Neural progenitor cell (in vitro differentiated cells): ENCODE measurements at regions not wholly inside any gene's neighbourhood (a gene's known extent, or its start where the extent isn't known, plus 50 kb on each side); places are given as distances from the start of the nearest gene placed in this dataset.
"Not testable (repeated sequence)": the region's sequence is repeated elsewhere in the genome, so short reads cannot be mapped to it uniquely, and the experiment has no call there.

Source experiments
- DNase-seq: peaks from one replicate; pipeline ENCODE4 v3.0.0-alpha.2; 2016; ENCODE audit warnings: low spot score
- H2AFZ ChIP-seq: fragments of 200-600 bp; sonication (generic); replicated peaks from 2 replicates; pipeline ENCODE4 v1.6.1; 2016; ENCODE audit warnings: antibody characterized with exemption
- H3F3A ChIP-seq: fragments of 200-600 bp; sonication (generic); 2 replicates; pipeline ENCODE4 v1.6.1; 2016; ENCODE audit warnings: antibody characterized with exemption, low read depth
- H3K27ac ChIP-seq: fragments of 200-600 bp; sonication (generic); 2 replicates; pipeline ENCODE4 v1.5.1; 2016; ENCODE audit warnings: mild to moderate bottlenecking
- H3K27me3 ChIP-seq: fragments of 200-600 bp; sonication (generic); 2 replicates; pipeline ENCODE4 v1.6.1; 2016; ENCODE audit warnings: mild to moderate bottlenecking, moderate library complexity
- H3K36me3 ChIP-seq: fragments of 200-600 bp; sonication (generic); 2 replicates; pipeline ENCODE4 v1.5.1; 2016
- H3K4me1 ChIP-seq: fragments of 200-600 bp; sonication (generic); 2 replicates; pipeline ENCODE4 v1.6.1; 2016; ENCODE audit warnings: mixed run types
- H3K4me2 ChIP-seq: fragments of 200-600 bp; sonication (generic); 2 replicates; pipeline ENCODE4 v1.6.1; 2016
- H3K4me3 ChIP-seq: fragments of 200-600 bp; sonication (generic); 2 replicates; pipeline ENCODE4 v1.5.1; 2016
- H3K79me2 ChIP-seq: fragments of 200-600 bp; sonication (generic); 2 replicates; pipeline ENCODE4 v1.6.1; 2016; ENCODE audit warnings: low read depth
- H3K9ac ChIP-seq: fragments of 200-600 bp; sonication (generic); 2 replicates; pipeline ENCODE4 v1.6.1; 2016
- H3K9me3 ChIP-seq: fragments of 200-600 bp; sonication (generic); 2 replicates; pipeline ENCODE4 v1.5.1; 2016; ENCODE audit warnings: low read depth
- H4K20me1 ChIP-seq: fragments of 200-600 bp; sonication (generic); 2 replicates; pipeline ENCODE4 v1.6.1; 2016; ENCODE audit warnings: low read depth
- H3K27ac Mint-ChIP-seq: 3 replicates; pipeline ENCODE4 v1.8.0; 2021; ENCODE audit warnings: mixed read lengths
- H3K27me3 Mint-ChIP-seq: 2 replicates; pipeline ENCODE4 v1.8.0; 2022; ENCODE audit warnings: low read depth, mild to moderate bottlenecking, inconsistent platforms, moderate library complexity, mixed read lengths; ENCODE audit not compliant: insufficient read depth
- H3K36me3 Mint-ChIP-seq: 3 replicates; pipeline ENCODE4 v1.8.0; 2021; ENCODE audit warnings: mixed read lengths
- H3K4me1 Mint-ChIP-seq: 3 replicates; pipeline ENCODE4 v1.8.0; 2021; ENCODE audit warnings: mixed read lengths
- H3K4me3 Mint-ChIP-seq: 3 replicates; pipeline ENCODE4 v1.8.0; 2021; ENCODE audit warnings: mild to moderate bottlenecking, moderate library complexity, mixed read lengths
- H3K9me3 Mint-ChIP-seq: 3 replicates; pipeline ENCODE4 v1.8.0; 2020; ENCODE audit warnings: mixed read lengths
- CTCF ChIP-seq: fragments of 200-600 bp; sonication (generic); IDR thresholded peaks from 2 replicates; pipeline ENCODE4 v1.5.1; 2017; ENCODE audit warnings: antibody characterized with exemption, mild to moderate bottlenecking
- EZH2 ChIP-seq: fragments of 200-600 bp; sonication (generic); IDR thresholded peaks from 2 replicates; pipeline ENCODE4 v1.6.1; 2017; ENCODE audit warnings: antibody characterized with exemption, mild to moderate bottlenecking, moderate library complexity
- EZH2phosphoT487 ChIP-seq: fragments of 200-600 bp; sonication (generic); IDR thresholded peaks from 2 replicates; pipeline ENCODE4 v1.6.1; 2017; ENCODE audit warnings: antibody characterized with exemption

DNA sequence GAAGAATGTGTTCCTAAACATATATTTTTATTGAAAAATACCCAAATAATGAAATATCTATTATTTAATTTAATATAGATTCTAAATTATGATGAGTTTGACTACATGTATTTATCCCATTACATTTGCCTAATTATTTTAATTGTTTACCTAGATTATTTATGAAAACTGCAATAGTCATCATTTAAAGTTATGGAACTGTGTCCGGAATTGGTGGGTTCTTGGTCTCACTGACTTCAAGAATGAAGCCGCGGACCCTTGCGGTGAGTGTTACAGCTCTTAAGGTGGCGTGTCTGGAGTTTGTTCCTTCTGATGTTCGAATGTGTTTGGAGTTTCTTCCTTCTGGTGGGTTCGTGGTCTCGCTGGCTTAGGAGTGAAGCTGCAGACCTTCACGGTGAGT is 96.5 kb downstream of the CHCHD4 start:
- H3K4me3 ChIP-seq, DNase-seq, H3K27ac Mint-ChIP-seq, H3K36me3 Mint-ChIP-seq, H3K9me3 ChIP-seq, H3K79me2 ChIP-seq, H3K27me3 Mint-ChIP-seq, H3K4me1 ChIP-seq, H3K27ac ChIP-seq, H3F3A ChIP-seq, H2AFZ ChIP-seq, H3K27me3 ChIP-seq, H3K4me3 Mint-ChIP-seq, H4K20me1 ChIP-seq, H3K4me1 Mint-ChIP-seq, H3K9ac ChIP-seq, H3K4me2 ChIP-seq, H3K36me3 ChIP-seq: not testable (repeated sequence)
- H3K9me3 Mint-ChIP-seq, result peaks cover 18% of the 10 kb centered on the region

GRCh38 chr3:14019459-14019858 is 105.2 kb downstream of the CHCHD4 start:
- no peak overlapping the region for H3K27ac ChIP-seq
- H3K9me3 Mint-ChIP-seq, result peaks cover 17% of the 10 kb centered on the region
- no peak overlapping the region for H2AFZ ChIP-seq
- TF ChIP-seq CTCF (no peak), EZH2 (no peak), EZH2phosphoT487 (no peak)
- H3K4me3 Mint-ChIP-seq, result no peak overlapping the region
- H3K36me3 Mint-ChIP-seq, result no peaks in the 10 kb centered on the region
- no peaks in the 10 kb centered on the region for H3K27me3 ChIP-seq
- H3K27me3 Mint-ChIP-seq, result no peaks in the 10 kb centered on the region
- H3K4me1 ChIP-seq, result no peaks in the 10 kb centered on the region
- no peaks in the 10 kb centered on the region for H3K79me2 ChIP-seq
- no peak overlapping the region for H3K4me2 ChIP-seq
- DNase-seq, result no peak
- H3K27ac Mint-ChIP-seq, result no peak overlapping the region
- no peaks in the 10 kb centered on the region for H3K36me3 ChIP-seq
- no peak overlapping the region for H3K9ac ChIP-seq
- no peaks in the 10 kb centered on the region for H3F3A ChIP-seq
- no peaks in the 10 kb centered on the region for H3K4me1 Mint-ChIP-seq
- peaks cover 8% of the 10 kb centered on the region for H3K9me3 ChIP-seq
- H4K20me1 ChIP-seq, result no peaks in the 10 kb centered on the region
- no peak overlapping the region for H3K4me3 ChIP-seq

GRCh38 chr3:14016900-14017475 is 107.7 kb downstream of the CHCHD4 start:
- DNase-seq, result no peak
- no peak overlapping the region for H3K4me3 ChIP-seq
- H2AFZ ChIP-seq, result no peak overlapping the region
- no peaks in the 10 kb centered on the region for H3K9me3 ChIP-seq
- Mint-ChIP-seq H3K4me1 (no peaks in the 10 kb centered on the region), H3K36me3 (no peaks in the 10 kb centered on the region), H3K27me3 (peaks cover 2% of the 10 kb centered on the region), H3K9me3 (peaks cover 10% of the 10 kb centered on the region), H3K4me3 (no peak overlapping the region), H3K27ac (no peak overlapping the region)
- no peaks in the 10 kb centered on the region for H3K27me3 ChIP-seq
- H3K9ac ChIP-seq, result no peak overlapping the region
- H3K4me1 ChIP-seq, result no peaks in the 10 kb centered on the region
- TF ChIP-seq EZH2, result no peak
- TF ChIP-seq EZH2phosphoT487, result no peak
- H3K79me2 ChIP-seq, result no peaks in the 10 kb centered on the region
- no peaks in the 10 kb centered on the region for H3K36me3 ChIP-seq
- no peaks in the 10 kb centered on the region for H4K20me1 ChIP-seq
- H3K27ac ChIP-seq, result no peak overlapping the region
- H3K4me2 ChIP-seq, result no peak overlapping the region
- no peaks in the 10 kb centered on the region for H3F3A ChIP-seq

DNA sequence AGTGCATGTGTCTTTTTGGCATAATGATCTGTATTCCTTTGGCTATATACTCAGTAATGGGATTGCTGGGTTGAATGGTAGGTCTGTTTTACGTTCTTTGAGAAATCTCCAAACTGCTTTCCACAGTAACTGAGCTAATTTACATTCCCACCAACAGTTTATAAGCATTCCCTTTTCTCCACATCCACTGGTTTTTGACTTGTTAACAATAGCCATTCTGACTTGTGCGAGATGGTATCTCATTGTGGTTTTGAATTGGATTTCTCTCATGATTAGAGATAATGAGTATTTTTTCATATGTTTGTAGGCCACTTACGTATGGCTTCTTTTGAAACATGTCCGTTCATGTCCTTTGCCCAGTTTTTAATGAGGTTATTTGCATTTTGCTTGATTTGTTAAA is 117.7 kb downstream of the CHCHD4 start:
- Histone ChIP-seq H3K4me3 (no peak overlapping the region), H3K9me3 (no peaks in the 10 kb centered on the region), H4K20me1 (no peaks in the 10 kb centered on the region), H3K4me1 (no peaks in the 10 kb centered on the region), H3K27me3 (no peaks in the 10 kb centered on the region), H3K27ac (no peak overlapping the region), H3K4me2 (no peak overlapping the region), H3F3A (no peaks in the 10 kb centered on the region), H3K79me2 (no peaks in the 10 kb centered on the region), H3K9ac (no peak overlapping the region), H3K36me3 (no peaks in the 10 kb centered on the region), H2AFZ (no peak overlapping the region)
- Mint-ChIP-seq H3K27ac (no peak overlapping the region), H3K4me3 (no peak overlapping the region), H3K36me3 (no peaks in the 10 kb centered on the region), H3K9me3 (peaks cover 3% of the 10 kb centered on the region), H3K27me3 (peaks cover 3% of the 10 kb centered on the region), H3K4me1 (no peaks in the 10 kb centered on the region)
- TF ChIP-seq EZH2phosphoT487 (no peak), EZH2 (no peak)
- no peak for DNase-seq

GRCh38 chr3:14001136-14001535 is 121.3 kb upstream of the WNT7A start:
- no peaks in the 10 kb centered on the region for H3K79me2 ChIP-seq

More at GRCh38 chr3:14001136-14001535, 121.3 kb upstream of the WNT7A start:
- Histone ChIP-seq H3K4me1 (no peaks in the 10 kb centered on the region), H4K20me1 (no peaks in the 10 kb centered on the region), H2AFZ (no peak overlapping the region), H3F3A (no peaks in the 10 kb centered on the region), H3K9ac (no peak overlapping the region), H3K36me3 (no peaks in the 10 kb centered on the region), H3K27ac (no peak overlapping the region), H3K27me3 (no peaks in the 10 kb centered on the region), H3K9me3 (no peaks in the 10 kb centered on the region), H3K4me3 (no peak overlapping the region), H3K4me2 (no peak overlapping the region)
- H3K4me3 Mint-ChIP-seq, result no peak overlapping the region
- H3K27ac Mint-ChIP-seq, result no peak overlapping the region
- no peaks in the 10 kb centered on the region for H3K36me3 Mint-ChIP-seq
- no peaks in the 10 kb centered on the region for H3K4me1 Mint-ChIP-seq
- DNase-seq, result no peak
- H3K27me3 Mint-ChIP-seq, result peaks cover 3% of the 10 kb centered on the region
- TF ChIP-seq EZH2 (no peak), CTCF (no peak), EZH2phosphoT487 (no peak)
- H3K9me3 Mint-ChIP-seq, result peaks cover 2% of the 10 kb centered on the region
